ENCODE measurements at regions not wholly inside any gene's neighbourhood (a gene's known extent, or its start where the extent isn't known, plus 50 kb on each side); places are given as distances from the start of the nearest gene placed in this dataset.

- TF ChIP-seq CTCF (conservative IDR thresholded peaks at IDR 0.05; ENCODE audit: control insufficient read depth, insufficient read depth, low read depth, low read length) = no peak
- no peak overlapping the region for H3K4me3 ChIP-seq (ENCODE audit: control insufficient read depth, low read depth, low read length)
- DNase-seq (ENCODE audit: low read depth) = no peak
Observed at GRCh38 chr1:14255233-14255632, 343.3 kb upstream of the KAZN start.

- TF ChIP-seq CTCF (conservative IDR thresholded peaks at IDR 0.05; ENCODE audit: control insufficient read depth, insufficient read depth, low read depth, low read length) = no peak
- no peak overlapping the region for H3K4me3 ChIP-seq (ENCODE audit: control insufficient read depth, low read depth, low read length)
- peak; percentile 55 for DNase-seq (ENCODE audit: low read depth)
Observed at GRCh38 chr1:14255711-14256110, 342.8 kb upstream of the KAZN start.

- peak; percentile 82 for DNase-seq (ENCODE audit: low read depth)
- no peak overlapping the region for H3K4me3 ChIP-seq (ENCODE audit: control insufficient read depth, low read depth, low read length)
- no peak for TF ChIP-seq CTCF (conservative IDR thresholded peaks at IDR 0.05; ENCODE audit: control insufficient read depth, insufficient read depth, low read depth, low read length)
Observed at GRCh38 chr1:14259191-14259757, 339.2 kb upstream of the KAZN start.

- no peak overlapping the region for H3K4me3 ChIP-seq (ENCODE audit: control insufficient read depth, low read depth, low read length)
- no peak for TF ChIP-seq CTCF (conservative IDR thresholded peaks at IDR 0.05; ENCODE audit: control insufficient read depth, insufficient read depth, low read depth, low read length)
- no peak for DNase-seq (ENCODE audit: low read depth)
Observed at GRCh38 chr1:14260480-14260879, 338.0 kb upstream of the KAZN start.

GRCh38 chr1:14261395-14261794, 337.1 kb upstream of the KAZN start:
- no peak for DNase-seq (ENCODE audit: low read depth)
- no peak for TF ChIP-seq CTCF (conservative IDR thresholded peaks at IDR 0.05; ENCODE audit: control insufficient read depth, insufficient read depth, low read depth, low read length)
- no peak overlapping the region for H3K4me3 ChIP-seq (ENCODE audit: control insufficient read depth, low read depth, low read length)

GRCh38 chr1:14262637-14263036, 335.8 kb upstream of the KAZN start:
- no peak for TF ChIP-seq CTCF (conservative IDR thresholded peaks at IDR 0.05; ENCODE audit: control insufficient read depth, insufficient read depth, low read depth, low read length)
- no peak for DNase-seq (ENCODE audit: low read depth)
- no peak overlapping the region for H3K4me3 ChIP-seq (ENCODE audit: control insufficient read depth, low read depth, low read length)

GRCh38 chr1:14263225-14263624, 335.3 kb upstream of the KAZN start:
- H3K4me3 ChIP-seq (ENCODE audit: control insufficient read depth, low read depth, low read length) = no peak overlapping the region
- DNase-seq (ENCODE audit: low read depth) = no peak
- no peak for TF ChIP-seq CTCF (conservative IDR thresholded peaks at IDR 0.05; ENCODE audit: control insufficient read depth, insufficient read depth, low read depth, low read length)
